H1 (cell line): ENCODE measurements at regions not wholly inside any gene's neighbourhood (a gene's known extent, or its start where the extent isn't known, plus 50 kb on each side); places are given as distances from the start of the nearest gene placed in this dataset.

ENCODE experiments used
- CTCF ChIA-PET: fragments of 300-600 bp; sonication (Branson Sonifier 250); formaldehyde crosslinking; loops from one replicate; lab custom pipeline; 2021; ENCODE audit not compliant: partially characterized antibody; lab: Charles Lee
- POLR2A ChIA-PET: fragments of 300-600 bp; sonication (Branson Sonifier 250); formaldehyde crosslinking; loops from one replicate; lab custom pipeline; 2021; ENCODE audit warnings: inconsistent platforms; ENCODE audit not compliant: partially characterized antibody; lab: Charles Lee
- DNase-seq, 2 experiments: peaks; one replicate each; pipeline versions ENCODE4 v3.0.0 to v3.0.0-alpha.2; 2010 to 2022; ENCODE audit warnings: low spot score in 2 of 2, low read depth in 1 of 2, mixed read lengths in 1 of 2
- FAIRE-seq: peaks from 2 replicates; lab custom pipeline; 2011; peaks lifted over from hg19 to GRCh38; lab: Jason Lieb, UNC
- H2AFZ ChIP-seq: 2 replicates; pipeline ENCODE4 v1.8.1; 2012; ENCODE audit warnings: low read length, inconsistent platforms
- H2AK5ac ChIP-seq: 2 replicates; pipeline ENCODE4 v1.6.1; 2013; ENCODE audit warnings: low read depth, low read length
- H2BK120ac ChIP-seq: replicated peaks from 2 replicates; pipeline ENCODE3; 2013; ENCODE audit warnings: low read depth, low read length, inconsistent platforms
- H2BK12ac ChIP-seq: 2 replicates; pipeline ENCODE4 v1.6.1; 2013; ENCODE audit warnings: low read depth, low read length
- H2BK15ac ChIP-seq: 2 replicates; pipeline ENCODE4 v1.6.1; 2013; ENCODE audit warnings: low read length
- H2BK20ac ChIP-seq: 2 replicates; pipeline ENCODE4 v1.6.1; 2013; ENCODE audit warnings: low read length
- H2BK5ac ChIP-seq: 2 replicates; pipeline ENCODE4 v1.6.1; 2013; ENCODE audit warnings: low read depth, low read length
- H3K14ac ChIP-seq: 2 replicates; pipeline ENCODE4 v1.6.1; 2013; ENCODE audit warnings: inconsistent platforms; ENCODE audit not compliant: insufficient read length
- H3K18ac ChIP-seq: 2 replicates; pipeline ENCODE4 v1.6.1; 2013; ENCODE audit warnings: low read length; ENCODE audit errors: extremely low read depth
- H3K23ac ChIP-seq: 2 replicates; pipeline ENCODE4 v1.6.1; 2013; ENCODE audit warnings: inconsistent platforms; ENCODE audit not compliant: insufficient read length
- H3K23me2 ChIP-seq: 2 replicates; pipeline ENCODE4 v1.6.1; 2013; ENCODE audit warnings: low read depth, low read length
- H3K27ac ChIP-seq: 2 replicates; pipeline ENCODE4 v1.6.1; 2011; ENCODE audit warnings: low read depth, low read length, inconsistent platforms
- H3K27me3 ChIP-seq, 4 experiments: replicated peaks in 1 of 4; 1 replicate in 1 of 4; 2 replicates in 3 of 4; pipeline versions ENCODE4 v1.6.1 to v1.8.1; 2011 to 2013; ENCODE audit warnings: low read length in 3 of 4, mild to moderate bottlenecking in 3 of 4, inconsistent platforms in 2 of 4, mixed read lengths in 2 of 4, moderate library complexity in 1 of 4; ENCODE audit not compliant: control insufficient read depth in 3 of 4, insufficient read depth in 3 of 4; ENCODE audit errors: extremely low read depth in 1 of 4
- H3K36me3 ChIP-seq, 4 experiments: 2 replicates each; pipeline versions ENCODE4 v1.6.1 to v1.8.1; 2011 to 2013; ENCODE audit warnings: mild to moderate bottlenecking in 4 of 4, low read length in 3 of 4, moderate library complexity in 2 of 4, control low read depth in 1 of 4, inconsistent platforms in 1 of 4; ENCODE audit not compliant: insufficient read depth in 4 of 4, control insufficient read depth in 2 of 4
- H3K4ac ChIP-seq: replicated peaks from 2 replicates; pipeline ENCODE3; 2013; ENCODE audit warnings: low read length, low read depth, mixed read lengths, inconsistent platforms; ENCODE audit not compliant: insufficient read length
- H3K4me1 ChIP-seq, 4 experiments: replicated peaks in 1 of 4; 1 replicate in 1 of 4; 2 replicates in 3 of 4; pipeline versions ENCODE4 v1.6.1 to v1.8.1; 2011 to 2013; ENCODE audit warnings: low read length in 3 of 4, inconsistent platforms in 2 of 4, mixed read lengths in 1 of 4; ENCODE audit not compliant: insufficient read depth in 4 of 4, control insufficient read depth in 3 of 4
- H3K4me2 ChIP-seq, 2 experiments: 2 replicates each; pipeline versions ENCODE4 v1.6.1 to v1.8.1; 2011 to 2013; ENCODE audit warnings: low read depth in 2 of 2, low read length in 2 of 2, control low read depth in 1 of 2, inconsistent platforms in 1 of 2, mild to moderate bottlenecking in 1 of 2; ENCODE audit not compliant: insufficient read depth in 1 of 2
- H3K4me3 ChIP-seq, 4 experiments: fragments of 200-600, 300-600 bp in 1 of 4; sonication (generic), shearing (Covaris generic), sonication (Bioruptor Twin) in 1 of 4; 2 replicates each; pipeline versions ENCODE4 v1.5.1 to v1.8.1; 2011 to 2016; ENCODE audit warnings: low read length in 4 of 4, low read depth in 3 of 4, control low read depth in 2 of 4, inconsistent platforms in 2 of 4, mild to moderate bottlenecking in 2 of 4, mixed read lengths in 1 of 4, moderate library complexity in 1 of 4; ENCODE audit not compliant: insufficient read depth in 2 of 4; ENCODE audit errors: extremely low read depth in 1 of 4
- H3K56ac ChIP-seq: replicated peaks from 2 replicates; pipeline ENCODE3; 2013; ENCODE audit warnings: low read depth, mild to moderate bottlenecking, mixed read lengths, low read length, inconsistent platforms; ENCODE audit not compliant: insufficient read length
- H3K79me1 ChIP-seq: 2 replicates; pipeline ENCODE4 v1.6.1; 2013; ENCODE audit warnings: low read depth, low read length, control low read depth
- H3K79me2 ChIP-seq, 2 experiments: 2 replicates each; pipeline versions ENCODE4 v1.6.1 to v1.8.1; 2012 to 2013; ENCODE audit warnings: low read length in 2 of 2, mild to moderate bottlenecking in 2 of 2, inconsistent platforms in 1 of 2; ENCODE audit not compliant: insufficient read depth in 2 of 2, control insufficient read depth in 1 of 2
- H3K9ac ChIP-seq, 4 experiments: replicated peaks in 1 of 4; 1 replicate in 1 of 4; 2 replicates in 3 of 4; pipeline versions ENCODE4 v1.6.1 to v1.8.1; 2011 to 2013; ENCODE audit warnings: low read depth in 3 of 4, low read length in 3 of 4, control low read depth in 2 of 4, mild to moderate bottlenecking in 2 of 4, moderate library complexity in 2 of 4, inconsistent platforms in 1 of 4; ENCODE audit errors: extremely low read depth in 1 of 4
- H3K9me3 ChIP-seq, 2 experiments: 2 replicates each; pipeline versions ENCODE4 v1.6.1 to v1.8.1; 2012 to 2013; ENCODE audit warnings: mild to moderate bottlenecking in 2 of 2, moderate library complexity in 2 of 2, control low read depth in 1 of 2, inconsistent platforms in 1 of 2, low read depth in 1 of 2, low read length in 1 of 2, mixed read lengths in 1 of 2; ENCODE audit not compliant: insufficient read depth in 2 of 2
- H4K20me1 ChIP-seq, 2 experiments: replicated peaks in 1 of 2; 2 replicates each; pipeline versions ENCODE3 to v1.8.1; 2011 to 2013; ENCODE audit warnings: inconsistent platforms in 2 of 2, low read length in 2 of 2, mild to moderate bottlenecking in 1 of 2; ENCODE audit not compliant: insufficient read depth in 2 of 2, control insufficient read depth in 1 of 2
- H4K5ac ChIP-seq: 2 replicates; pipeline ENCODE4 v1.6.1; 2013; ENCODE audit warnings: low read length, low read depth, mixed read lengths, inconsistent platforms; ENCODE audit not compliant: insufficient read length
- H4K8ac ChIP-seq: 2 replicates; pipeline ENCODE4 v1.8.0; 2013; ENCODE audit warnings: mild to moderate bottlenecking, moderate library complexity, low read length, inconsistent platforms; ENCODE audit not compliant: insufficient read depth; ENCODE audit errors: extremely low read depth
- H4K91ac ChIP-seq: replicated peaks from 2 replicates; pipeline ENCODE3; 2013; ENCODE audit warnings: low read length, mixed read lengths, inconsistent platforms; ENCODE audit not compliant: insufficient read length
- CHD7 ChIP-seq: fragments of 300-600 bp; sonication (generic); IDR thresholded peaks from 2 replicates; pipeline ENCODE4 v1.7.1; 2012; ENCODE audit warnings: low read length, moderate library complexity, mild to moderate bottlenecking, inconsistent platforms; ENCODE audit not compliant: insufficient replicate concordance
- WGBS, 2 experiments: shearing (Covaris generic) in 1 of 2; methylation state at CpG; one replicate each; pipeline versions ENCODE4 v1.1.6 to v1.1.7; 2013 to 2015; ENCODE audit warnings: low lambda C conversion rate in 2 of 2, mixed read lengths in 2 of 2, inconsistent platforms in 1 of 2, low coverage in 1 of 2, missing lambda C conversion rate in 1 of 2; ENCODE audit not compliant: insufficient replicate concordance in 2 of 2, insufficient coverage in 1 of 2, insufficient read length in 1 of 2; ENCODE audit errors: extremely low coverage in 1 of 2, missing lambda C conversion rate in 1 of 2; 5-methylcytosine and 5-hydroxymethylcytosine counted together

GRCh38 chr1:115400426-115400825, 62.4 kb upstream of the NGF start:
- no peak overlapping the region for H2BK20ac ChIP-seq
- ChIA-PET CTCF (interaction anchor here (1.7 kb wide), 1 partner anchor 63 kb away, joined by 4 read pairs; the partner anchor contains the start of gene NGF), POLR2A (no interaction called here)
- no peak overlapping the region for H4K5ac ChIP-seq
- WGBS, 2 experiments = 74% methylated on average over 5 of the region's 5 CpGs; no CpG with 5 or more reads in 1 of the 2 experiments
- H2BK120ac ChIP-seq = no peak overlapping the region
- no peak overlapping the region for H2BK15ac ChIP-seq
- H4K20me1 ChIP-seq = no peaks in the 10 kb centered on the region
- no peak overlapping the region for H3K14ac ChIP-seq
- no peak overlapping the region for H3K4ac ChIP-seq
- no peak overlapping the region for H2AK5ac ChIP-seq
- no peak overlapping the region for H2BK5ac ChIP-seq
- H4K91ac ChIP-seq = no peak overlapping the region
- no peaks in the 10 kb centered on the region for H3K4me1 ChIP-seq
- H3K27ac ChIP-seq = no peak overlapping the region
- H3K9me3 ChIP-seq = no peaks in the 10 kb centered on the region
- H3K79me2 ChIP-seq = no peaks in the 10 kb centered on the region
- no peaks in the 10 kb centered on the region for H3K36me3 ChIP-seq
- H2BK12ac ChIP-seq = no peak overlapping the region
- no peak overlapping the region for H3K56ac ChIP-seq
- no peak overlapping the region for H3K18ac ChIP-seq
- no peak overlapping the region for H4K8ac ChIP-seq
- no peak for DNase-seq
- no peak overlapping the region for H3K9ac ChIP-seq
- H3K23me2 ChIP-seq = no peaks in the 10 kb centered on the region
- no peak overlapping the region for H3K4me2 ChIP-seq
- no peak for FAIRE-seq
- no peak overlapping the region for H2AFZ ChIP-seq
- no peak overlapping the region for H3K23ac ChIP-seq
- H3K4me3 ChIP-seq = no peak overlapping the region
- no peaks in the 10 kb centered on the region for H3K79me1 ChIP-seq
- H3K27me3 ChIP-seq = no peaks in the 10 kb centered on the region
- TF ChIP-seq CHD7 = no peak
